BLaER1 (cell line): ENCODE measurements at regions not wholly inside any gene's neighbourhood (a gene's known extent, or its start where the extent isn't known, plus 50 kb on each side); places are given as distances from the start of the nearest gene placed in this dataset.

Source experiments
- H3K27ac ChIP-seq: shearing (Covaris generic); formaldehyde crosslinking; 2 replicates; pipeline ENCODE4 v1.8.1; 2022
- H3K27me3 ChIP-seq: shearing (Covaris generic); formaldehyde crosslinking; 2 replicates; pipeline ENCODE4 v1.8.1; 2022
- H3K36me3 ChIP-seq: shearing (Covaris generic); formaldehyde crosslinking; 2 replicates; pipeline ENCODE4 v1.8.1; 2022
- H3K4me1 ChIP-seq: shearing (Covaris generic); formaldehyde crosslinking; 2 replicates; pipeline ENCODE4 v1.8.1; 2022
- H3K4me2 ChIP-seq: shearing (Covaris generic); formaldehyde crosslinking; 2 replicates; pipeline ENCODE4 v1.8.1; 2022
- H3K4me3 ChIP-seq: shearing (Covaris generic); formaldehyde crosslinking; 2 replicates; pipeline ENCODE4 v1.8.1; 2022
- H3K9ac ChIP-seq: shearing (Covaris generic); formaldehyde crosslinking; 2 replicates; pipeline ENCODE4 v1.8.1; 2022
- H3K9me3 ChIP-seq: shearing (Covaris generic); formaldehyde crosslinking; 2 replicates; pipeline ENCODE4 v1.8.1; 2022
- H4K20me1 ChIP-seq: shearing (Covaris generic); formaldehyde crosslinking; 2 replicates; pipeline ENCODE4 v1.8.1; 2022
- Cebpa-rat ChIP-seq: shearing (Covaris generic); IDR thresholded peaks from 2 replicates; pipeline ENCODE4 v1.8.1; 2022

GRCh38 chr15:46229263-46229662, 594.4 kb downstream of the SQOR start:
- no peak for TF ChIP-seq Cebpa-rat
- H3K4me1 ChIP-seq = no peaks in the 10 kb centered on the region
- no peak overlapping the region for H3K9ac ChIP-seq
- no peak overlapping the region for H3K4me3 ChIP-seq
- no peak overlapping the region for H3K27ac ChIP-seq
- no peaks in the 10 kb centered on the region for H3K9me3 ChIP-seq
- no peaks in the 10 kb centered on the region for H3K36me3 ChIP-seq
- H3K4me2 ChIP-seq = no peak overlapping the region
- no peaks in the 10 kb centered on the region for H3K27me3 ChIP-seq
- H4K20me1 ChIP-seq = no peaks in the 10 kb centered on the region

- no peak overlapping the region for H3K9ac ChIP-seq
- no peaks in the 10 kb centered on the region for H3K9me3 ChIP-seq
- H3K27ac ChIP-seq = no peak overlapping the region
- no peak overlapping the region for H3K4me3 ChIP-seq
- H3K4me1 ChIP-seq = no peaks in the 10 kb centered on the region
- no peaks in the 10 kb centered on the region for H3K36me3 ChIP-seq
- no peak for TF ChIP-seq Cebpa-rat
- no peaks in the 10 kb centered on the region for H4K20me1 ChIP-seq
- H3K27me3 ChIP-seq = no peaks in the 10 kb centered on the region
- no peak overlapping the region for H3K4me2 ChIP-seq
Observed at GRCh38 chr15:46231786-46232185, 597.0 kb downstream of the SQOR start.

GRCh38 chr15:46232471-46232870, 597.6 kb downstream of the SQOR start:
- Histone ChIP-seq H3K9me3 (no peaks in the 10 kb centered on the region), H3K9ac (no peak overlapping the region), H3K36me3 (no peaks in the 10 kb centered on the region), H3K27me3 (no peaks in the 10 kb centered on the region), H3K4me1 (no peaks in the 10 kb centered on the region), H3K27ac (no peak overlapping the region), H3K4me3 (no peak overlapping the region), H3K4me2 (no peak overlapping the region), H4K20me1 (no peaks in the 10 kb centered on the region)
- no peak for TF ChIP-seq Cebpa-rat

GRCh38 chr15:46242935-46243334, 608.1 kb downstream of the SQOR start:
- Histone ChIP-seq H3K4me1 (no peaks in the 10 kb centered on the region), H3K36me3 (no peaks in the 10 kb centered on the region), H3K27ac (no peak overlapping the region), H3K27me3 (no peaks in the 10 kb centered on the region), H4K20me1 (no peaks in the 10 kb centered on the region), H3K9me3 (no peaks in the 10 kb centered on the region), H3K4me3 (no peak overlapping the region), H3K9ac (no peak overlapping the region), H3K4me2 (no peak overlapping the region)
- TF ChIP-seq Cebpa-rat = no peak

GRCh38 chr15:46251903-46252302, 617.1 kb downstream of the SQOR start:
- no peaks in the 10 kb centered on the region for H3K4me1 ChIP-seq
- TF ChIP-seq Cebpa-rat = no peak
- no peak overlapping the region for H3K9ac ChIP-seq
- no peak overlapping the region for H3K4me2 ChIP-seq
- H4K20me1 ChIP-seq = no peaks in the 10 kb centered on the region
- no peaks in the 10 kb centered on the region for H3K27me3 ChIP-seq
- H3K4me3 ChIP-seq = no peak overlapping the region
- H3K36me3 ChIP-seq = no peaks in the 10 kb centered on the region
- no peak overlapping the region for H3K27ac ChIP-seq
- H3K9me3 ChIP-seq = no peaks in the 10 kb centered on the region

- Histone ChIP-seq H4K20me1 (no peaks in the 10 kb centered on the region), H3K9ac (no peak overlapping the region), H3K27ac (no peak overlapping the region), H3K4me1 (no peaks in the 10 kb centered on the region), H3K4me2 (no peak overlapping the region), H3K9me3 (no peaks in the 10 kb centered on the region), H3K36me3 (no peaks in the 10 kb centered on the region), H3K27me3 (no peaks in the 10 kb centered on the region), H3K4me3 (no peak overlapping the region)
- TF ChIP-seq Cebpa-rat = no peak
Observed at GRCh38 chr15:46258056-46258455, 623.2 kb downstream of the SQOR start.

GRCh38 chr15:46260937-46261336, 626.1 kb downstream of the SQOR start:
- Histone ChIP-seq H3K4me1 (no peaks in the 10 kb centered on the region), H3K9ac (no peak overlapping the region), H3K27me3 (no peaks in the 10 kb centered on the region), H3K4me3 (no peak overlapping the region), H4K20me1 (no peaks in the 10 kb centered on the region), H3K27ac (no peak overlapping the region), H3K4me2 (no peak overlapping the region), H3K9me3 (no peaks in the 10 kb centered on the region), H3K36me3 (no peaks in the 10 kb centered on the region)
- TF ChIP-seq Cebpa-rat = no peak

GRCh38 chr15:46265664-46266347, 631.0 kb downstream of the SQOR start:
- no peak overlapping the region for H3K4me3 ChIP-seq
- H3K9ac ChIP-seq = no peak overlapping the region
- no peaks in the 10 kb centered on the region for H4K20me1 ChIP-seq
- H3K36me3 ChIP-seq = no peaks in the 10 kb centered on the region
- no peaks in the 10 kb centered on the region for H3K9me3 ChIP-seq
- H3K4me1 ChIP-seq = no peaks in the 10 kb centered on the region
- no peak overlapping the region for H3K27ac ChIP-seq
- no peak for TF ChIP-seq Cebpa-rat
- no peak overlapping the region for H3K4me2 ChIP-seq
- H3K27me3 ChIP-seq = no peaks in the 10 kb centered on the region

GRCh38 chr15:46266661-46267060, 631.8 kb downstream of the SQOR start:
- no peaks in the 10 kb centered on the region for H3K4me1 ChIP-seq
- H3K27ac ChIP-seq = no peak overlapping the region
- TF ChIP-seq Cebpa-rat = no peak
- no peak overlapping the region for H3K9ac ChIP-seq
- no peak overlapping the region for H3K4me2 ChIP-seq
- no peaks in the 10 kb centered on the region for H3K36me3 ChIP-seq
- H4K20me1 ChIP-seq = no peaks in the 10 kb centered on the region
- no peak overlapping the region for H3K4me3 ChIP-seq
- H3K27me3 ChIP-seq = no peaks in the 10 kb centered on the region
- H3K9me3 ChIP-seq = no peaks in the 10 kb centered on the region

GRCh38 chr15:46270481-46271147, 635.8 kb downstream of the SQOR start:
- Histone ChIP-seq H3K4me1 (no peaks in the 10 kb centered on the region), H3K9me3 (no peaks in the 10 kb centered on the region), H3K4me2 (no peak overlapping the region), H3K36me3 (no peaks in the 10 kb centered on the region), H4K20me1 (no peaks in the 10 kb centered on the region), H3K9ac (no peak overlapping the region), H3K27me3 (no peaks in the 10 kb centered on the region), H3K27ac (no peak overlapping the region), H3K4me3 (no peak overlapping the region)
- no peak for TF ChIP-seq Cebpa-rat

- no peak for TF ChIP-seq Cebpa-rat
- H3K4me2 ChIP-seq = no peak overlapping the region
- peaks cover 22% of the 10 kb centered on the region for H3K4me1 ChIP-seq
- H3K4me3 ChIP-seq = no peak overlapping the region
- H3K36me3 ChIP-seq = no peaks in the 10 kb centered on the region
- H4K20me1 ChIP-seq = no peaks in the 10 kb centered on the region
- no peak overlapping the region for H3K9ac ChIP-seq
- no peak overlapping the region for H3K27ac ChIP-seq
- H3K9me3 ChIP-seq = no peaks in the 10 kb centered on the region
- no peaks in the 10 kb centered on the region for H3K27me3 ChIP-seq
Observed at GRCh38 chr15:46275701-46276100, 640.9 kb downstream of the SQOR start.
